Astrocyte (in vitro differentiated cells and primary cell): ENCODE measurements at regions not wholly inside any gene's neighbourhood (a gene's known extent, or its start where the extent isn't known, plus 50 kb on each side); places are given as distances from the start of the nearest gene placed in this dataset.

Source experiments
- DNase-seq: peaks from one replicate; pipeline ENCODE4 v3.0.0-alpha.2; 2010; ENCODE audit warnings: low read depth
- FAIRE-seq: peaks from 2 replicates; lab custom pipeline; 2011; peaks lifted over from hg19 to GRCh38; lab: Jason Lieb, UNC
- H2AFZ ChIP-seq: 2 replicates; pipeline ENCODE4 v1.6.0; 2012; ENCODE audit warnings: low read depth, low read length, inconsistent platforms
- H3K27ac ChIP-seq: 2 replicates; pipeline ENCODE4 v1.5.1; 2011; ENCODE audit warnings: low read depth, low read length, inconsistent platforms
- H3K27me3 ChIP-seq: 2 replicates; pipeline ENCODE4 v1.6.0; 2011; ENCODE audit warnings: low read length, inconsistent platforms; ENCODE audit not compliant: insufficient read depth
- H3K36me3 ChIP-seq: 2 replicates; pipeline ENCODE4 v1.5.1; 2011; ENCODE audit warnings: low read length, inconsistent platforms; ENCODE audit not compliant: insufficient read depth
- H3K4me1 ChIP-seq: 2 replicates; pipeline ENCODE4 v1.5.1; 2011; ENCODE audit warnings: low read length, inconsistent platforms; ENCODE audit not compliant: insufficient read depth
- H3K4me2 ChIP-seq: 2 replicates; pipeline ENCODE4 v1.6.0; 2012; ENCODE audit warnings: low read length, inconsistent platforms
- H3K4me3 ChIP-seq: 2 replicates; pipeline ENCODE4 v1.5.1; 2011; ENCODE audit warnings: low read depth, mild to moderate bottlenecking, low read length, inconsistent platforms; ENCODE audit not compliant: insufficient read depth
- H3K79me2 ChIP-seq: 2 replicates; pipeline ENCODE4 v1.6.0; 2012; ENCODE audit warnings: mild to moderate bottlenecking, low read length, inconsistent platforms; ENCODE audit not compliant: insufficient read depth
- H3K9ac ChIP-seq: 2 replicates; pipeline ENCODE4 v1.6.0; 2012; ENCODE audit warnings: mild to moderate bottlenecking, low read length, inconsistent platforms
- H3K9me3 ChIP-seq: 2 replicates; pipeline ENCODE4 v1.5.1; 2012; ENCODE audit warnings: low read depth, mild to moderate bottlenecking, low read length, inconsistent platforms; ENCODE audit not compliant: insufficient read depth
- H4K20me1 ChIP-seq: 2 replicates; pipeline ENCODE4 v1.6.0; 2012; ENCODE audit warnings: low read length, inconsistent platforms; ENCODE audit not compliant: insufficient read depth
- H3K27ac Mint-ChIP-seq: one replicate; pipeline ENCODE4 v1.8.0; 2021; ENCODE audit warnings: mild to moderate bottlenecking, mixed read lengths; ENCODE audit not compliant: unreplicated experiment
- H3K27me3 Mint-ChIP-seq: one replicate; pipeline ENCODE4 v1.8.0; 2021; ENCODE audit warnings: low read depth, mixed read lengths; ENCODE audit not compliant: unreplicated experiment
- H3K36me3 Mint-ChIP-seq: one replicate; pipeline ENCODE4 v1.8.0; 2021; ENCODE audit warnings: low read depth, mixed read lengths; ENCODE audit not compliant: unreplicated experiment
- H3K4me1 Mint-ChIP-seq: one replicate; pipeline ENCODE4 v1.8.0; 2021; ENCODE audit warnings: low read depth, mixed read lengths; ENCODE audit not compliant: unreplicated experiment
- H3K4me3 Mint-ChIP-seq: one replicate; pipeline ENCODE4 v1.8.0; 2021; ENCODE audit warnings: mild to moderate bottlenecking, moderate library complexity, mixed read lengths; ENCODE audit not compliant: unreplicated experiment
- H3K9me3 Mint-ChIP-seq: one replicate; pipeline ENCODE4 v1.8.0; 2021; ENCODE audit warnings: mild to moderate bottlenecking, mixed read lengths; ENCODE audit not compliant: unreplicated experiment
- EZH2 ChIP-seq: IDR thresholded peaks from 2 replicates; pipeline ENCODE4 v1.6.1; 2012; ENCODE audit warnings: mild to moderate bottlenecking, low read length, inconsistent platforms; ENCODE audit not compliant: insufficient read depth
- TF ChIP-seq, protein P1 (sequence below): IDR thresholded peaks from 2 replicates; pipeline ENCODE4 v1.5.1; 2011; ENCODE audit warnings: low read depth, mild to moderate bottlenecking, inconsistent platforms, low read length, moderate library complexity; ENCODE audit not compliant: insufficient read depth

DNA sequence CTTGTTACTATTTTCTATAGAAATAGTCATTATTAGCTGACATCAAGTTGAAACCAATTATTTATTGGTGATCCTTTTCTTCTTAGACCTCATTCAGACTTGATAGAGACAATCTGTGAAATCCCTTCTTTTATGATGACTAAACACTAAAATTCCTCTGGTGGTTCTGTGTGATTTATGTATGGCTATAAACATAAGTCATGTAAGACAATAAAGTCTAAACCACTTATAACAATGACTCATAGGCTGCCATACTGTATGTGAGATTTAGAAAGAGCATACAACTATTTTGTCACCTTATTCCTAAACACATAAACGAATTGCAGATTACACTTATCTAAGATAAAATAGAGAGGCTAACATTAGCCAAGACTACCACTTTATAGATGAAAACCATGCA, 101.1 kb upstream of the PRR32 start:
- H3K4me3 ChIP-seq: no peak overlapping the region
- H3K4me1 Mint-ChIP-seq: no peaks in the 10 kb centered on the region
- no peaks in the 10 kb centered on the region for H3K36me3 Mint-ChIP-seq
- H3K27me3 ChIP-seq: no peaks in the 10 kb centered on the region
- no peaks in the 10 kb centered on the region for H3K9me3 ChIP-seq
- no peak overlapping the region for H3K9ac ChIP-seq
- H3K4me1 ChIP-seq: no peaks in the 10 kb centered on the region
- H3K4me2 ChIP-seq: no peak overlapping the region
- H3K27ac ChIP-seq: no peak overlapping the region
- H3K4me3 Mint-ChIP-seq: no peak overlapping the region
- H3K36me3 ChIP-seq: no peaks in the 10 kb centered on the region
- H3K27ac Mint-ChIP-seq: no peak overlapping the region
- FAIRE-seq (no peak), DNase-seq (no peak)
- TF ChIP-seq, protein P1, sequence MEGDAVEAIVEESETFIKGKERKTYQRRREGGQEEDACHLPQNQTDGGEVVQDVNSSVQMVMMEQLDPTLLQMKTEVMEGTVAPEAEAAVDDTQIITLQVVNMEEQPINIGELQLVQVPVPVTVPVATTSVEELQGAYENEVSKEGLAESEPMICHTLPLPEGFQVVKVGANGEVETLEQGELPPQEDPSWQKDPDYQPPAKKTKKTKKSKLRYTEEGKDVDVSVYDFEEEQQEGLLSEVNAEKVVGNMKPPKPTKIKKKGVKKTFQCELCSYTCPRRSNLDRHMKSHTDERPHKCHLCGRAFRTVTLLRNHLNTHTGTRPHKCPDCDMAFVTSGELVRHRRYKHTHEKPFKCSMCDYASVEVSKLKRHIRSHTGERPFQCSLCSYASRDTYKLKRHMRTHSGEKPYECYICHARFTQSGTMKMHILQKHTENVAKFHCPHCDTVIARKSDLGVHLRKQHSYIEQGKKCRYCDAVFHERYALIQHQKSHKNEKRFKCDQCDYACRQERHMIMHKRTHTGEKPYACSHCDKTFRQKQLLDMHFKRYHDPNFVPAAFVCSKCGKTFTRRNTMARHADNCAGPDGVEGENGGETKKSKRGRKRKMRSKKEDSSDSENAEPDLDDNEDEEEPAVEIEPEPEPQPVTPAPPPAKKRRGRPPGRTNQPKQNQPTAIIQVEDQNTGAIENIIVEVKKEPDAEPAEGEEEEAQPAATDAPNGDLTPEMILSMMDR: no peak
- TF ChIP-seq EZH2: no peak
- H3K79me2 ChIP-seq: no peaks in the 10 kb centered on the region
- no peaks in the 10 kb centered on the region for H3K9me3 Mint-ChIP-seq
- H3K27me3 Mint-ChIP-seq: no peaks in the 10 kb centered on the region
- H2AFZ ChIP-seq: no peak overlapping the region
- H4K20me1 ChIP-seq: no peaks in the 10 kb centered on the region

DNA sequence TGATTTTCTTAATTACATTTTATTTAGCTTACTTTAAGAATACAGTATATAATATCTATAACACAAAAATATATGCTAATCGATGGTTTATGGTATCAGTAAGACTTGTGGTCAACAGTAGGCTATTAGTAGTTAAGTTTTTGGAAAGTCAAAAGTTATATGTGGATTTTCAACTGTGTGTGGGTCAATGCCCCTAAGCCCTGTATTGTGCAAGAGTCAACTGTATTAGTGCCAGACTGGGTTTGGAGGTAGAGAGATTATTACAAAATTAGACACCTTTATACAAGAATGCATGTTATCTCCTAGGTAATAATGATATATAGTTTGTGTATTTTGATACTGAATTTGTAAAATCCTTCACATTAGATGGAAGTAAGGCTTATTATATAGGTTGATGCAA, 100.3 kb upstream of the PRR32 start:
- Histone ChIP-seq H3K27me3 (no peaks in the 10 kb centered on the region), H2AFZ (no peak overlapping the region), H3K4me1 (no peaks in the 10 kb centered on the region), H4K20me1 (no peaks in the 10 kb centered on the region), H3K9ac (no peak overlapping the region), H3K27ac (no peak overlapping the region), H3K36me3 (no peaks in the 10 kb centered on the region), H3K4me2 (no peak overlapping the region), H3K4me3 (no peak overlapping the region), H3K9me3 (no peaks in the 10 kb centered on the region), H3K79me2 (no peaks in the 10 kb centered on the region)
- no peaks in the 10 kb centered on the region for H3K4me1 Mint-ChIP-seq
- H3K27ac Mint-ChIP-seq: no peak overlapping the region
- H3K9me3 Mint-ChIP-seq: no peaks in the 10 kb centered on the region
- DNase-seq (no peak), FAIRE-seq (no peak)
- no peaks in the 10 kb centered on the region for H3K27me3 Mint-ChIP-seq
- TF ChIP-seq, protein P1: no peak
- no peak for TF ChIP-seq EZH2
- no peaks in the 10 kb centered on the region for H3K36me3 Mint-ChIP-seq
- H3K4me3 Mint-ChIP-seq: no peak overlapping the region

DNA sequence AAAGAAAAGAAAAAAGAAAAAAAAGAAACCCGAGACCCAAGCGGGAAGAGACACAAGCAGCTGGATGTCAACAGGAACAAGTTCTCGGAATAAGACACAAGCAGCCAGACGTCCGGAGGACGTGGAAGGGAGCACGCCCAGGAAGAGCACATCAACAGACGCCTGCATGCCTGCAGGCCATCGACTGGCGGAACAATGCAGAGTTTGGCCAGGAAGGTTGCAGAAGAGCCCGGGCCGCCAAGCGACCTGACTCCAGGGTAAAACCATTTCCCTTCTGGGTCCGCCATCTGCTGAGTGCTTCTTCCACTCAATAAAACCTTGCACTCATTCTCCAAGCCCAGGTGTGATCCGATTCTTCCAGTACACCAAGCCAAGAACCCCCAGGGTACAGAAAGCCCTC, 95.6 kb upstream of the PRR32 start:
- Histone ChIP-seq H4K20me1 (no peaks in the 10 kb centered on the region), H3K27me3 (no peaks in the 10 kb centered on the region), H2AFZ (no peak overlapping the region), H3K9ac (no peak overlapping the region), H3K4me1 (no peaks in the 10 kb centered on the region), H3K9me3 (no peaks in the 10 kb centered on the region), H3K4me3 (no peak overlapping the region), H3K4me2 (no peak overlapping the region), H3K36me3 (no peaks in the 10 kb centered on the region), H3K27ac (no peak overlapping the region), H3K79me2 (no peaks in the 10 kb centered on the region)
- Mint-ChIP-seq H3K27ac (no peak overlapping the region), H3K27me3 (no peaks in the 10 kb centered on the region), H3K9me3 (no peaks in the 10 kb centered on the region), H3K36me3 (no peaks in the 10 kb centered on the region), H3K4me3 (no peak overlapping the region), H3K4me1 (no peaks in the 10 kb centered on the region)
- no peak for TF ChIP-seq EZH2
- TF ChIP-seq, protein P1: no peak
- DNase-seq: no peak
- FAIRE-seq: no peak
